ENCODE measurements at regions not wholly inside any gene's neighbourhood (a gene's known extent, or its start where the extent isn't known, plus 50 kb on each side); places are given as distances from the start of the nearest gene placed in this dataset.
"Not testable (repeated sequence)": the region's sequence is repeated elsewhere in the genome, so short reads cannot be mapped to it uniquely, and the experiment has no call there.

DNA sequence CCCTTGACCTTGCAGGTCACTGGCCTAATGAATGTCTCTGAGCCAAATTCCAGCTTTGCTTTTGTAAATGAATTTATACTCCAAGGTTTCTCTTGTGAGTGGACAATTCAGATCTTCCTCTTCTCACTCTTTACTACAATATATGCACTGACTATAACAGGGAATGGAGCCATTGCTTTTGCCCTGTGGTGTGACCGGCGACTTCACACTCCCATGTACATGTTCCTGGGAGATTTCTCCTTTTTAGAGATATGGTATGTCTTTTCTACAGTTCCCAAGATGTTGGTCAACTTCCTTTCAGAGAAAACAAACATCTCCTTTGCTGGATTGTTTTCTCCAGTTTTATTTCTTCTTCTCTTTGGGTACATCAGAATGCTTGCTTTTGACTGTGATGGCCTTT, 213.1 kb downstream of the POTEM start:
- TF ChIP-seq POLR2A (IDR thresholded peaks at IDR 0.05; ENCODE audit: control extremely low read depth in 1 of 2, low read depth in 2 of 2, low read length in 2 of 2); RAD21 (IDR thresholded peaks at IDR 0.05 in 1 of 2, conservative IDR thresholded peaks at IDR 0.05 in 1 of 2; ENCODE audit: low read depth in 2 of 2, low read length in 2 of 2); ATF3 (IDR thresholded peaks at IDR 0.05; ENCODE audit: insufficient read depth, low read depth, low read length): not testable (repeated sequence)
- TF ChIP-seq, protein P1, sequence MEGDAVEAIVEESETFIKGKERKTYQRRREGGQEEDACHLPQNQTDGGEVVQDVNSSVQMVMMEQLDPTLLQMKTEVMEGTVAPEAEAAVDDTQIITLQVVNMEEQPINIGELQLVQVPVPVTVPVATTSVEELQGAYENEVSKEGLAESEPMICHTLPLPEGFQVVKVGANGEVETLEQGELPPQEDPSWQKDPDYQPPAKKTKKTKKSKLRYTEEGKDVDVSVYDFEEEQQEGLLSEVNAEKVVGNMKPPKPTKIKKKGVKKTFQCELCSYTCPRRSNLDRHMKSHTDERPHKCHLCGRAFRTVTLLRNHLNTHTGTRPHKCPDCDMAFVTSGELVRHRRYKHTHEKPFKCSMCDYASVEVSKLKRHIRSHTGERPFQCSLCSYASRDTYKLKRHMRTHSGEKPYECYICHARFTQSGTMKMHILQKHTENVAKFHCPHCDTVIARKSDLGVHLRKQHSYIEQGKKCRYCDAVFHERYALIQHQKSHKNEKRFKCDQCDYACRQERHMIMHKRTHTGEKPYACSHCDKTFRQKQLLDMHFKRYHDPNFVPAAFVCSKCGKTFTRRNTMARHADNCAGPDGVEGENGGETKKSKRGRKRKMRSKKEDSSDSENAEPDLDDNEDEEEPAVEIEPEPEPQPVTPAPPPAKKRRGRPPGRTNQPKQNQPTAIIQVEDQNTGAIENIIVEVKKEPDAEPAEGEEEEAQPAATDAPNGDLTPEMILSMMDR (IDR thresholded peaks at IDR 0.05; ENCODE audit: control extremely low read depth in 1 of 3, insufficient read depth in 1 of 3, low read depth in 1 of 3, low read length in 3 of 3): not testable (repeated sequence)
